Activated CD8-positive, alpha-beta T cell treated with anti-CD3 and anti-CD28 coated beads for 36 hours (primary cell): ENCODE measurements at regions not wholly inside any gene's neighbourhood (a gene's known extent, or its start where the extent isn't known, plus 50 kb on each side); places are given as distances from the start of the nearest gene placed in this dataset.

Experiments
- ATAC-seq: fragments of 200-7000 bp; cut with Tn5 transposase; one replicate; pipeline ENCODE4 v1.10.0; 2021; ENCODE audit warnings: mild to moderate bottlenecking, moderate library complexity
- CTCF ChIA-PET: fragments of 350-600 bp; sonication (Branson Sonifier 250); formaldehyde crosslinking; loops from one replicate; lab custom pipeline; 2021; ENCODE audit warnings: antibody characterized with exemption; lab: Charles Lee
- POLR2A ChIA-PET: fragments of 350-600 bp; sonication (Branson Sonifier 250); formaldehyde crosslinking; loops from one replicate; lab custom pipeline; 2021; ENCODE audit warnings: antibody characterized with exemption; lab: Charles Lee
- DNase-seq: peaks from one replicate; pipeline ENCODE4 v3.0.0-alpha.2; 2020
- H3K27ac Mint-ChIP-seq: one replicate; pipeline ENCODE4 v1.8.0; 2021; ENCODE audit warnings: mild to moderate bottlenecking, mixed read lengths
- H3K27me3 Mint-ChIP-seq: one replicate; pipeline ENCODE4 v1.8.0; 2021; ENCODE audit warnings: mixed read lengths
- H3K36me3 Mint-ChIP-seq: one replicate; pipeline ENCODE4 v1.8.0; 2021; ENCODE audit warnings: low read depth, mixed read lengths
- H3K4me1 Mint-ChIP-seq: one replicate; pipeline ENCODE4 v1.8.0; 2021; ENCODE audit warnings: low read depth, mixed read lengths
- H3K4me3 Mint-ChIP-seq: one replicate; pipeline ENCODE4 v1.8.0; 2021; ENCODE audit warnings: mild to moderate bottlenecking, moderate library complexity, mixed read lengths
- H3K9me3 Mint-ChIP-seq: one replicate; pipeline ENCODE4 v1.8.0; 2021; ENCODE audit warnings: mixed read lengths
- intact Hi-C: fragments of 100-400 bp; cut with micrococcal nuclease; formaldehyde crosslinking; loops from one replicate; pipeline ENCODE4 v1.10.0; 2022
- TF ChIP-seq, protein P1 (sequence below): fragments of 200-600 bp; IDR thresholded peaks from one replicate; pipeline ENCODE4 v1.8.0; 2022; ENCODE audit warnings: antibody characterized with exemption, mild to moderate bottlenecking

DNA sequence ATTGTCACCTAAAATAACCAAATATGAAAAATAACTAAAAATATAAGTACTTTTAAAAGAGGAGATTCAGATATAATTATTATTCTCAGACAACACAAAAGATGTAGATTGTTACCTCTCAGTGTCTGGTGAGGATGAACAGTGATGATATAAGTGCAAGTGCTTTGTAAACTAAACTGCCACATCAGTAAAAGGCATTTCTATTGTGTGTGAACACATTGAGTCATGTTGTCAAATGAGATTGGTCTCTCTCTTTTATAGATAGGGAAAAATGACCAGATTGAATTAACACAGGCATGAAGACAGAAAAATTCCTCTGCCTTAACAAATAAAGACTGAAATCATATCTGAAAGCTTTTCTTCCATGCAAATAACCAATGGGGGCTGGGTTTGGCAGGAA, 182.4 kb upstream of the TMEFF2 start:
- H3K27me3 Mint-ChIP-seq, result no peaks in the 10 kb centered on the region
- TF ChIP-seq, protein P1, sequence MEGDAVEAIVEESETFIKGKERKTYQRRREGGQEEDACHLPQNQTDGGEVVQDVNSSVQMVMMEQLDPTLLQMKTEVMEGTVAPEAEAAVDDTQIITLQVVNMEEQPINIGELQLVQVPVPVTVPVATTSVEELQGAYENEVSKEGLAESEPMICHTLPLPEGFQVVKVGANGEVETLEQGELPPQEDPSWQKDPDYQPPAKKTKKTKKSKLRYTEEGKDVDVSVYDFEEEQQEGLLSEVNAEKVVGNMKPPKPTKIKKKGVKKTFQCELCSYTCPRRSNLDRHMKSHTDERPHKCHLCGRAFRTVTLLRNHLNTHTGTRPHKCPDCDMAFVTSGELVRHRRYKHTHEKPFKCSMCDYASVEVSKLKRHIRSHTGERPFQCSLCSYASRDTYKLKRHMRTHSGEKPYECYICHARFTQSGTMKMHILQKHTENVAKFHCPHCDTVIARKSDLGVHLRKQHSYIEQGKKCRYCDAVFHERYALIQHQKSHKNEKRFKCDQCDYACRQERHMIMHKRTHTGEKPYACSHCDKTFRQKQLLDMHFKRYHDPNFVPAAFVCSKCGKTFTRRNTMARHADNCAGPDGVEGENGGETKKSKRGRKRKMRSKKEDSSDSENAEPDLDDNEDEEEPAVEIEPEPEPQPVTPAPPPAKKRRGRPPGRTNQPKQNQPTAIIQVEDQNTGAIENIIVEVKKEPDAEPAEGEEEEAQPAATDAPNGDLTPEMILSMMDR, result no peak
- H3K4me1 Mint-ChIP-seq, result no peaks in the 10 kb centered on the region
- no peaks in the 10 kb centered on the region for H3K9me3 Mint-ChIP-seq
- H3K4me3 Mint-ChIP-seq, result no peak overlapping the region
- DNase-seq (no peak), ATAC-seq (no peak)
- intact Hi-C loops, result no loop called here
- ChIA-PET CTCF (no interaction called here), POLR2A (no interaction called here)
- H3K27ac Mint-ChIP-seq, result no peak overlapping the region
- H3K36me3 Mint-ChIP-seq, result no peaks in the 10 kb centered on the region

DNA sequence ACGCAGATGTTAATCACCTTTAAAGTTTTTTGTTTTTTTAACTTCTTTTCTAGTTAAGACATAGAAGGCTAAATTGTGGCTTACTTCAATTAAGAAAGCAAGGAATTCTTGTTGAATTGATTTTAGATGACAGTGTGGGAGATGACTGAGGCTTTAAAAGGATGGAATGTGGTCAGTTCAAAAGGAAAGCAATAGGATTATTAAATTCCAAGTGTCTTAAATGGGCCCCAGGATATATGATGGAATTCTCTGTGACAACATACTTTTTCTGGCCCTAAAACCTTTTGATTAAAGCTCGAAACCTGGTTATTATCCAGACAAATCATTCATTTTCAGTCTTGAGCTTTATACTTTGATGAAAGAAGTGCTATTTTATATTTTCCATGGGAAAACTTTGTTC, 179.0 kb upstream of the TMEFF2 start:
- ChIA-PET POLR2A (no interaction called here), CTCF (no interaction called here)
- no peaks in the 10 kb centered on the region for H3K4me1 Mint-ChIP-seq
- no peaks in the 10 kb centered on the region for H3K27me3 Mint-ChIP-seq
- TF ChIP-seq, protein P1, result no peak
- H3K36me3 Mint-ChIP-seq, result no peaks in the 10 kb centered on the region
- no peaks in the 10 kb centered on the region for H3K9me3 Mint-ChIP-seq
- DNase-seq (no peak), ATAC-seq (no peak)
- no peak overlapping the region for H3K27ac Mint-ChIP-seq
- intact Hi-C loops, result no loop called here
- H3K4me3 Mint-ChIP-seq, result no peak overlapping the region

DNA sequence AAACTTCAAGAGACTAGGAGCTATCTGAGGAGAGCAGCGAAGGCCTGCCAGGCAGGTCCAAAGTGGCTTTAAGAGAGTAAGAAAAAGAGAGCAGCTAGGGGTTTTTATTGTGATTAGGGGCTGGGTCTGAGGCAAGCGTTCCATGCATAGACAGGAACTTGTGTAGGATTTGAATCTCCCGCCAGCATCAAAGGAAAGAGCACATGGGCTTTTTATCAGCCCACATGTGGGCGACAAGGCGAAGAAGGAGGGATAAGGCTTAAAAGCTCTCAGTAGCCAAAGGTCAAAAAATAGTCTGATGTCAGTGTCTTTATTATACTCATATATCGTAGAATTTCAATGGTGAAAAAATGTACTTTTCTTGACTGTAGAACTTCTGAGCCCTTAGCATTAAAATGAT, 178.5 kb upstream of the TMEFF2 start:
- ChIA-PET CTCF (interaction anchor here (0.6 kb wide), 1 partner anchor 14 kb away, joined by 3 read pairs; no protein-coding TSS in a partner anchor), POLR2A (no interaction called here)
- Mint-ChIP-seq H3K4me3 (no peak overlapping the region), H3K27ac (no peak overlapping the region), H3K4me1 (no peaks in the 10 kb centered on the region), H3K9me3 (no peaks in the 10 kb centered on the region), H3K27me3 (no peaks in the 10 kb centered on the region), H3K36me3 (no peaks in the 10 kb centered on the region)
- DNase-seq (no peak), ATAC-seq (no peak)
- TF ChIP-seq, protein P1, result no peak
- intact Hi-C loops, result no loop called here

DNA sequence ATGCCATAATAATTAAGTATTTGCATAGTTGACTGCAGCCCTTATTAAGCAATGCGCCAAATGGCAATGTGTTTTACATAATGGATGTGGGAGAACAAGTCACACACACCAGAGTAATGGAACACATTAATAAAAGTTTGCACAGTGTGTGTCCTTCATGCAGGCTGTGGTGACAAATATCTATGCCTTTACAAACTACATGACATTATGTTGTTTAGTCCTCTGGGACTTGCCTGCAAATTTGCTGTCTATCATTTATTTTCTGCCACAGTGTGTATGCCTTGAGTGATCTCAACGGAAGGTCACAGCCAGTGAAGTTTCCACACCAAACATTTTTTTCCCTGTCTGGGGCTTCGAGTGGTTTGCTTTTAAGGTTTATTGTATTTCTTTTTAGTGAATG, 175.2 kb upstream of the TMEFF2 start:
- DNase-seq, result no peak
- Mint-ChIP-seq H3K36me3 (no peaks in the 10 kb centered on the region), H3K27me3 (no peaks in the 10 kb centered on the region), H3K4me1 (no peaks in the 10 kb centered on the region), H3K9me3 (no peaks in the 10 kb centered on the region), H3K4me3 (no peak overlapping the region), H3K27ac (no peak overlapping the region)
- ATAC-seq, result no peak
- ChIA-PET POLR2A (no interaction called here), CTCF (no interaction called here)
- intact Hi-C loops, result no loop called here
- TF ChIP-seq, protein P1, result no peak

DNA sequence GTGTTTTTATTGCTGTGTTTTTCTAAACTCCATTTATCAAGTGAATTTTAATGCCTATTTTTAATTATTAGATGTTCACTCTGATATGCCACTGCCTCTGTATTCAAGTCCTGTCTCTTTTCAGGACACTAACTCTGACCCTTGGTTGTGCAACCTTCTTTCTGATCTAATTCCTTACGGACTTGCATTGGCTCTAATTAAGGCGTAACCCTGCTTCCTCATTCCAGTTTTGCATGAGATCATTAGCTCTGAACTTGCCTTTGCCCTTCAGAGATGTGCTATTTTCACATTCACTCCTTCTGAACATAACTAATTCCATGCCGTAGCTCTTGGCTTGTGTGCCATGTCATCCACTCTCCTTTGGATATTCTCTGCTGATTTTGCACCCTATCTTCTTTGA, 162.5 kb upstream of the TMEFF2 start:
- H3K27me3 Mint-ChIP-seq, result no peaks in the 10 kb centered on the region
- no peaks in the 10 kb centered on the region for H3K36me3 Mint-ChIP-seq
- ChIA-PET CTCF (no interaction called here), POLR2A (no interaction called here)
- ATAC-seq, result no peak
- DNase-seq, result no peak
- TF ChIP-seq, protein P1, result no peak
- intact Hi-C loops, result no loop called here
- no peaks in the 10 kb centered on the region for H3K9me3 Mint-ChIP-seq
- no peak overlapping the region for H3K27ac Mint-ChIP-seq
- no peak overlapping the region for H3K4me3 Mint-ChIP-seq
- no peaks in the 10 kb centered on the region for H3K4me1 Mint-ChIP-seq
